ENCODE measurements at regions not wholly inside any gene's neighbourhood (a gene's known extent, or its start where the extent isn't known, plus 50 kb on each side); places are given as distances from the start of the nearest gene placed in this dataset.

DNA sequence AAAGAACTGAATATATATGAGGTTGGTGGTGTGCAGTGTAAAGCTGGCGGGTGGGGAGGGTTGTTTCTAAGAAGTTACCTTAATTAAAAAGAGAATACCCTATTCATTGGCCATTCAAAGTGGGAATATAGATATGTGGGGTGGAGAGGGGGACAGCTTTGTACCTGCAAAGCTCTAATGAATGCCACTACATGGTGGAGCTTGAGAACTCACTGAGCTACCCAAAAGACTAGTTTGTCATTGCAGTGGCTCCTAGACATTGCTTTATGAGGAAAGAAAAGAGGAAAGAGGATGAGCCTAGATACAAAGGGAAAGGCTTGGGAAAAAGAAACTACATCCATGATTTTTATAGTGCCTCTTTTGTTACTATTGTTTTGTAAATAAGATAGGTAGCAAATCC lies 209.9 kb upstream of the SPRY1 start:
- no peak for TF ChIP-seq POLR2A (IDR thresholded peaks at IDR 0.05)
- TF ChIP-seq, protein P1, sequence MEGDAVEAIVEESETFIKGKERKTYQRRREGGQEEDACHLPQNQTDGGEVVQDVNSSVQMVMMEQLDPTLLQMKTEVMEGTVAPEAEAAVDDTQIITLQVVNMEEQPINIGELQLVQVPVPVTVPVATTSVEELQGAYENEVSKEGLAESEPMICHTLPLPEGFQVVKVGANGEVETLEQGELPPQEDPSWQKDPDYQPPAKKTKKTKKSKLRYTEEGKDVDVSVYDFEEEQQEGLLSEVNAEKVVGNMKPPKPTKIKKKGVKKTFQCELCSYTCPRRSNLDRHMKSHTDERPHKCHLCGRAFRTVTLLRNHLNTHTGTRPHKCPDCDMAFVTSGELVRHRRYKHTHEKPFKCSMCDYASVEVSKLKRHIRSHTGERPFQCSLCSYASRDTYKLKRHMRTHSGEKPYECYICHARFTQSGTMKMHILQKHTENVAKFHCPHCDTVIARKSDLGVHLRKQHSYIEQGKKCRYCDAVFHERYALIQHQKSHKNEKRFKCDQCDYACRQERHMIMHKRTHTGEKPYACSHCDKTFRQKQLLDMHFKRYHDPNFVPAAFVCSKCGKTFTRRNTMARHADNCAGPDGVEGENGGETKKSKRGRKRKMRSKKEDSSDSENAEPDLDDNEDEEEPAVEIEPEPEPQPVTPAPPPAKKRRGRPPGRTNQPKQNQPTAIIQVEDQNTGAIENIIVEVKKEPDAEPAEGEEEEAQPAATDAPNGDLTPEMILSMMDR (IDR thresholded peaks at IDR 0.05): no peak

Data from adrenal gland (tissue), 5 donors.